ENCODE measurements at regions not wholly inside any gene's neighbourhood (a gene's known extent, or its start where the extent isn't known, plus 50 kb on each side); places are given as distances from the start of the nearest gene placed in this dataset.

GRCh38 chr18:39693359-39693758, 2127.8 kb upstream of the CELF4 start:
- TF ChIP-seq EZH2phosphoT487 (IDR thresholded peaks at IDR 0.05; ENCODE audit: borderline replicate concordance, low read length) (no peak), CTCF (IDR thresholded peaks at IDR 0.05; ENCODE audit: low read depth, low read length, poor library complexity, severe bottlenecking) (no peak)
- no peaks in the 10 kb centered on the region for H3K79me2 ChIP-seq (ENCODE audit: control insufficient read depth, low read length)
- H3K4me2 ChIP-seq (ENCODE audit: low read length) = no peak overlapping the region
- no peaks in the 10 kb centered on the region for H3K4me1 ChIP-seq (ENCODE audit: control insufficient read depth, low read length)
- no peaks in the 10 kb centered on the region for H3F3A ChIP-seq (ENCODE audit: control insufficient read depth, insufficient read depth)
- H3K36me3 ChIP-seq (ENCODE audit: control insufficient read depth, low read length) = no peaks in the 10 kb centered on the region
- H3K9me3 ChIP-seq (ENCODE audit: control insufficient read depth, insufficient read depth, low read length) = no peaks in the 10 kb centered on the region
- H3K4me3 ChIP-seq (ENCODE audit: low read length) = no peak overlapping the region
- no peaks in the 10 kb centered on the region for H3K9me2 ChIP-seq (replicated peaks; ENCODE audit: control insufficient read depth, low read length)
- H3K27ac ChIP-seq (ENCODE audit: low read depth, low read length) = no peak overlapping the region
- H4K20me1 ChIP-seq (ENCODE audit: control insufficient read depth, insufficient read depth, low read depth, low read length) = no peaks in the 10 kb centered on the region
- no peaks in the 10 kb centered on the region for H3K27me3 ChIP-seq (ENCODE audit: control insufficient read depth, low read length)

- Histone ChIP-seq H3K79me2 (ENCODE audit: control insufficient read depth, low read length) (no peaks in the 10 kb centered on the region), H3K9me2 (replicated peaks; ENCODE audit: control insufficient read depth, low read length) (no peaks in the 10 kb centered on the region), H3K4me3 (ENCODE audit: low read length) (no peak overlapping the region), H3K27me3 (ENCODE audit: control insufficient read depth, low read length) (no peaks in the 10 kb centered on the region), H3K9me3 (ENCODE audit: control insufficient read depth, insufficient read depth, low read length) (no peaks in the 10 kb centered on the region), H3K4me1 (ENCODE audit: control insufficient read depth, low read length) (no peaks in the 10 kb centered on the region), H3K36me3 (ENCODE audit: control insufficient read depth, low read length) (no peaks in the 10 kb centered on the region), H4K20me1 (ENCODE audit: control insufficient read depth, insufficient read depth, low read depth, low read length) (no peaks in the 10 kb centered on the region), H3F3A (ENCODE audit: control insufficient read depth, insufficient read depth) (no peaks in the 10 kb centered on the region), H3K4me2 (ENCODE audit: low read length) (no peak overlapping the region), H3K27ac (ENCODE audit: low read depth, low read length) (no peak overlapping the region)
- TF ChIP-seq CTCF (IDR thresholded peaks at IDR 0.05; ENCODE audit: low read depth, low read length, poor library complexity, severe bottlenecking) (no peak), EZH2phosphoT487 (IDR thresholded peaks at IDR 0.05; ENCODE audit: borderline replicate concordance, low read length) (no peak)
Measured at GRCh38 chr18:39692367-39693015, 2126.9 kb upstream of the CELF4 start.

DNA sequence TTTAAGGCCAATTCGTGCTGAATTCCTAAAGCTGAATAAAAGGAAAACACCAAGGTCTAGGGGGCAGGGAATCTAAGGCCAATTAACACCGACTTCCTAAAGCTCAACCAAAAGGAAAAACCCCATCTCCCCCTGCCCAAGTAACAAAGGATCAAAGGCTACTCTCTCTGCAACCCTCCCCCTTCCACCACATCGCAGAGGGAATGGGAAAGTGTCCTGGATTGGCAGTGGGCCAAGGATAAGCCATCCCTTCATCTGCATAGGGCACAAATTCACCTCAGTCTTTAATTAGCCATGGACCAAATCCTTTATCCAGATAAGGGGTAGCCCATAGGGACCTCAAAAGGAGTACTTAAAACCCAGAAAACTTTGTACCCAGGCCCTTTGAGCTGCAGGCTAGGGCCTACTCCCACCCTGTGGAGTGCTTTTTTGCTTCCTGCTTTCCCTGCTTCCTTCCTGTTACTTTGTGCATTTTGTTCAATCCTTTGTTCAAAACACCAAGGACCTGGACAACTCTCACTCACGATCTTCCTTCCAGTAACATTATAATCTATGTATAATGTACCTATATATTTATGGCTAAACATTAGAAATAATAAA, 2119.8 kb upstream of the CELF4 start:
- H3K4me3 ChIP-seq (ENCODE audit: low read length) = no peak overlapping the region
- H3K4me2 ChIP-seq (ENCODE audit: low read length) = no peak overlapping the region
- H3K36me3 ChIP-seq (ENCODE audit: control insufficient read depth, low read length) = no peaks in the 10 kb centered on the region
- no peaks in the 10 kb centered on the region for H3K4me1 ChIP-seq (ENCODE audit: control insufficient read depth, low read length)
- no peak for TF ChIP-seq CTCF (IDR thresholded peaks at IDR 0.05; ENCODE audit: low read depth, low read length, poor library complexity, severe bottlenecking)
- TF ChIP-seq EZH2phosphoT487 (IDR thresholded peaks at IDR 0.05; ENCODE audit: borderline replicate concordance, low read length) = no peak
- H3K79me2 ChIP-seq (ENCODE audit: control insufficient read depth, low read length) = no peaks in the 10 kb centered on the region
- H3K9me2 ChIP-seq (replicated peaks; ENCODE audit: control insufficient read depth, low read length) = no peaks in the 10 kb centered on the region
- H3K27ac ChIP-seq (ENCODE audit: low read depth, low read length) = no peak overlapping the region
- no peaks in the 10 kb centered on the region for H3K27me3 ChIP-seq (ENCODE audit: control insufficient read depth, low read length)
- no peaks in the 10 kb centered on the region for H3F3A ChIP-seq (ENCODE audit: control insufficient read depth, insufficient read depth)
- H4K20me1 ChIP-seq (ENCODE audit: control insufficient read depth, insufficient read depth, low read depth, low read length) = no peaks in the 10 kb centered on the region
- no peaks in the 10 kb centered on the region for H3K9me3 ChIP-seq (ENCODE audit: control insufficient read depth, insufficient read depth, low read length)

Measured in DOHH2 (cell line).